A673 (cell line): ENCODE measurements at regions not wholly inside any gene's neighbourhood (a gene's known extent, or its start where the extent isn't known, plus 50 kb on each side); places are given as distances from the start of the nearest gene placed in this dataset.

ENCODE experiments used
- BruUV-seq: library from RNA; stranded (reverse); fragments of 400-500 nt; replicated peaks from 2 replicates; lab custom pipeline; 2021; lab: Mats Ljungman, UMichigan
- CTCF ChIA-PET: fragments of 300-600 bp; sonication (Branson Sonifier 250); formaldehyde crosslinking; loops from one replicate; lab custom pipeline; 2022; ENCODE audit warnings: antibody characterized with exemption; lab: Charles Lee
- POLR2A ChIA-PET: fragments of 300-600 bp; sonication (Branson Sonifier 250); formaldehyde crosslinking; loops from one replicate; lab custom pipeline; 2022; ENCODE audit warnings: antibody characterized with exemption; ENCODE audit not compliant: low non-redundant PET; lab: Charles Lee
- DNase-seq: peaks from one replicate; pipeline ENCODE4 v3.0.0-alpha.2; 2015; ENCODE audit warnings: low spot score
- H3K27ac ChIP-seq: fragments of 200-600 bp; sonication (generic); 2 replicates; pipeline ENCODE4 v1.5.1; 2016; ENCODE audit warnings: mixed run types, low read depth, mild to moderate bottlenecking, mixed read lengths, antibody characterized with exemption, low read length; ENCODE audit not compliant: poor library complexity, severe bottlenecking
- H3K27me3 ChIP-seq: fragments of 200-600 bp; sonication (generic); replicated peaks from 2 replicates; pipeline ENCODE4 v1.6.1; 2017; ENCODE audit warnings: mixed run types, low read depth, mild to moderate bottlenecking, mixed read lengths, antibody characterized with exemption, low read length; ENCODE audit not compliant: insufficient read depth, poor library complexity
- H3K36me3 ChIP-seq: fragments of 200-600 bp; sonication (generic); 2 replicates; pipeline ENCODE4 v1.6.1; 2016; ENCODE audit warnings: mixed run types, mild to moderate bottlenecking, mixed read lengths, antibody characterized with exemption, low read length; ENCODE audit not compliant: insufficient read depth, poor library complexity, severe bottlenecking
- H3K4me1 ChIP-seq: fragments of 200-600 bp; sonication (generic); 2 replicates; pipeline ENCODE4 v1.6.1; 2017; ENCODE audit warnings: mixed run types, mild to moderate bottlenecking, mixed read lengths, antibody characterized with exemption, low read length; ENCODE audit not compliant: insufficient read depth, poor library complexity, severe bottlenecking
- H3K4me3 ChIP-seq: fragments of 200-600 bp; sonication (generic); 2 replicates; pipeline ENCODE4 v1.5.1; 2016; ENCODE audit warnings: low read depth, mixed run types, mild to moderate bottlenecking, mixed read lengths, low read length; ENCODE audit not compliant: poor library complexity, severe bottlenecking
- H3K9me3 ChIP-seq: fragments of 200-600 bp; sonication (generic); 2 replicates; pipeline ENCODE4 v1.6.1; 2016; ENCODE audit warnings: mixed run types, low read depth, mild to moderate bottlenecking, mixed read lengths, antibody characterized with exemption, low read length; ENCODE audit not compliant: poor library complexity, severe bottlenecking
- CTCF ChIP-seq: fragments of 300-800, 200-600 bp; sonication (generic); conservative IDR thresholded peaks from 2 replicates; pipeline ENCODE4 v1.5.1; 2017; ENCODE audit warnings: low read depth, mild to moderate bottlenecking, antibody characterized with exemption, low read length, moderate library complexity, mixed read lengths
- EZH2 ChIP-seq: fragments of 200-600 bp; sonication (generic); IDR thresholded peaks from 2 replicates; pipeline ENCODE4 v1.6.1; 2017; ENCODE audit warnings: borderline replicate concordance, low read depth, mild to moderate bottlenecking, mixed read lengths, antibody characterized with exemption, low read length; ENCODE audit not compliant: poor library complexity, severe bottlenecking
- intact Hi-C: fragments of 100-400 bp; cut with micrococcal nuclease; formaldehyde crosslinking; loops from one replicate; pipeline ENCODE4 v1.10.0; 2022; ENCODE audit not compliant: unreplicated experiment

- BruUV-seq, result no TSS peak
- no peaks in the 10 kb centered on the region for H3K4me1 ChIP-seq
- no peaks in the 10 kb centered on the region for H3K9me3 ChIP-seq
- intact Hi-C loops, result no loop called here
- peaks cover 44% of the 10 kb centered on the region for H3K27me3 ChIP-seq
- CTCF ChIA-PET, result no interaction called here
- POLR2A ChIA-PET, result no interaction called here
- H3K36me3 ChIP-seq, result no peaks in the 10 kb centered on the region
- no peak overlapping the region for H3K27ac ChIP-seq
- TF ChIP-seq CTCF, result no peak
- no peak for TF ChIP-seq EZH2
- H3K4me3 ChIP-seq, result no peak overlapping the region
- no peak for DNase-seq
Measured at GRCh38 chr2:56656826-56657225, 473.0 kb downstream of the CCDC85A start.

GRCh38 chr2:56666777-56667176 lies 483.0 kb downstream of the CCDC85A start:
- H3K4me3 ChIP-seq, result no peak overlapping the region
- peak; percentile 92 for DNase-seq
- H3K27ac ChIP-seq, result no peak overlapping the region
- ChIA-PET POLR2A (no interaction called here), CTCF (no interaction called here)
- H3K27me3 ChIP-seq, result no peaks in the 10 kb centered on the region
- peaks cover 13% of the 10 kb centered on the region for H3K4me1 ChIP-seq
- BruUV-seq, result no TSS peak
- H3K36me3 ChIP-seq, result no peaks in the 10 kb centered on the region
- peaks cover 4% of the 10 kb centered on the region for H3K9me3 ChIP-seq
- TF ChIP-seq EZH2 (no peak), CTCF (no peak)
- intact Hi-C loops, result no loop called here

GRCh38 chr2:56671973-56672569 lies 488.3 kb downstream of the CCDC85A start:
- CTCF ChIA-PET, result no interaction called here
- Histone ChIP-seq H3K4me1 (peaks cover 4% of the 10 kb centered on the region), H3K4me3 (no peak overlapping the region), H3K36me3 (no peaks in the 10 kb centered on the region), H3K9me3 (peaks cover 19% of the 10 kb centered on the region), H3K27me3 (no peaks in the 10 kb centered on the region), H3K27ac (no peak overlapping the region)
- DNase-seq, result peak; percentile 37
- BruUV-seq, result no TSS peak
- POLR2A ChIA-PET, result interaction anchor here (0.6 kb wide), 1 partner anchor 846 kb away, joined by 3 read pairs; no protein-coding TSS in a partner anchor
- TF ChIP-seq CTCF (peak; percentile 56), EZH2 (no peak)
- intact Hi-C loops, result loop anchor here (5.0 kb wide), 1 partner anchor 75 kb away; no protein-coding TSS in a partner anchor
